Right lobe of liver (tissue), 4 donors: ENCODE measurements at regions not wholly inside any gene's neighbourhood (a gene's known extent, or its start where the extent isn't known, plus 50 kb on each side); places are given as distances from the start of the nearest gene placed in this dataset.

Experiments used
- POLR2A ChIP-seq: fragments of 450-650 bp; IDR thresholded peaks from one replicate; pipeline ENCODE4 v1.6.1; 2017; ENCODE audit warnings: antibody characterized with exemption, mild to moderate bottlenecking
- TF ChIP-seq, protein P1 (sequence below), 4 donors: fragments of 200-600 bp in 3 of 4; fragments of 450-650 bp in 1 of 4; IDR thresholded peaks; one replicate each; pipeline versions ENCODE4 v1.5.1 to v1.8.0; 2016 to 2022; ENCODE audit warnings: antibody characterized with exemption in 4 of 4, mild to moderate bottlenecking in 2 of 4
- donor health status: DM: no; HTN: no; CAD: no.
- donor health status: DM: no; HTN: no; CAD: no.
- donor health status: DM: no; HTN: yes; CAD: no.

DNA sequence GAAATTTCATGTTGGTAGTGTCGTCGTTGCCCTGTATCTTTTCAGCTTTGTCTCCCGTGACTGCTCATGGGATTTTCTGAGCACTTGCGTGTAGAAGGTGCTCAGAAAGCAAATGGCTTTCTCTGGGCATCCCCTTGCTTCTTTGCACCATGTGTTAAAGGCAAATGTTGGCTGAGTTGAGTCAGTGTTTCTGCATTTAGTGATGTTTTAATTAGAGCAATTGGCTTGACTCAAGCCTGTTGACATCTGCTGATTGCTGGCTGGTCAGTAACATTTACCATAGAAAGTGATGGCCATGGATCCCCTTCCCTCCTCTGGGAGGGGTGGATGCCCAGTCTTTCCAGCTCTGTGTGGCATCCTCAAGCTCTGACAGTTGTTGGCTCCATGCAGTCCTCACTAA lies 187.2 kb upstream of the MPHOSPH6 start:
- TF ChIP-seq POLR2A = no peak
- TF ChIP-seq, protein P1, sequence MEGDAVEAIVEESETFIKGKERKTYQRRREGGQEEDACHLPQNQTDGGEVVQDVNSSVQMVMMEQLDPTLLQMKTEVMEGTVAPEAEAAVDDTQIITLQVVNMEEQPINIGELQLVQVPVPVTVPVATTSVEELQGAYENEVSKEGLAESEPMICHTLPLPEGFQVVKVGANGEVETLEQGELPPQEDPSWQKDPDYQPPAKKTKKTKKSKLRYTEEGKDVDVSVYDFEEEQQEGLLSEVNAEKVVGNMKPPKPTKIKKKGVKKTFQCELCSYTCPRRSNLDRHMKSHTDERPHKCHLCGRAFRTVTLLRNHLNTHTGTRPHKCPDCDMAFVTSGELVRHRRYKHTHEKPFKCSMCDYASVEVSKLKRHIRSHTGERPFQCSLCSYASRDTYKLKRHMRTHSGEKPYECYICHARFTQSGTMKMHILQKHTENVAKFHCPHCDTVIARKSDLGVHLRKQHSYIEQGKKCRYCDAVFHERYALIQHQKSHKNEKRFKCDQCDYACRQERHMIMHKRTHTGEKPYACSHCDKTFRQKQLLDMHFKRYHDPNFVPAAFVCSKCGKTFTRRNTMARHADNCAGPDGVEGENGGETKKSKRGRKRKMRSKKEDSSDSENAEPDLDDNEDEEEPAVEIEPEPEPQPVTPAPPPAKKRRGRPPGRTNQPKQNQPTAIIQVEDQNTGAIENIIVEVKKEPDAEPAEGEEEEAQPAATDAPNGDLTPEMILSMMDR (IDR thresholded peaks at IDR 0.05) = no peak
